Glutamatergic neuron (in vitro differentiated cells): ENCODE measurements at regions not wholly inside any gene's neighbourhood (a gene's known extent, or its start where the extent isn't known, plus 50 kb on each side); places are given as distances from the start of the nearest gene placed in this dataset.

Experiments
- DNase-seq: peaks from one replicate; pipeline ENCODE4 v3.0.0; 2022
- H3K27ac Mint-ChIP-seq: one replicate; pipeline ENCODE4 v1.8.0; 2020; ENCODE audit warnings: mild to moderate bottlenecking, mixed read lengths, inconsistent platforms; ENCODE audit not compliant: unreplicated experiment
- H3K27me3 Mint-ChIP-seq: one replicate; pipeline ENCODE4 v1.8.0; 2020; ENCODE audit warnings: mild to moderate bottlenecking, moderate library complexity, mixed read lengths, inconsistent platforms; ENCODE audit not compliant: unreplicated experiment
- H3K36me3 Mint-ChIP-seq: one replicate; pipeline ENCODE4 v1.8.0; 2020; ENCODE audit warnings: mild to moderate bottlenecking, mixed read lengths, inconsistent platforms; ENCODE audit not compliant: unreplicated experiment
- H3K4me1 Mint-ChIP-seq: one replicate; pipeline ENCODE4 v1.8.0; 2020; ENCODE audit warnings: mild to moderate bottlenecking, low read depth, mixed read lengths, inconsistent platforms; ENCODE audit not compliant: unreplicated experiment
- H3K4me3 Mint-ChIP-seq: one replicate; pipeline ENCODE4 v1.8.0; 2020; ENCODE audit warnings: mild to moderate bottlenecking, mixed read lengths, inconsistent platforms; ENCODE audit not compliant: unreplicated experiment
- H3K9me3 Mint-ChIP-seq: one replicate; pipeline ENCODE4 v1.8.0; 2020; ENCODE audit warnings: mild to moderate bottlenecking, moderate library complexity, mixed read lengths, inconsistent platforms; ENCODE audit not compliant: unreplicated experiment
- TF ChIP-seq, protein P1 (sequence below): fragments of 200-600 bp; sonication (generic); IDR thresholded peaks from one replicate; pipeline ENCODE4 v1.5.0; 2021; ENCODE audit not compliant: partially characterized antibody, unreplicated experiment

DNA sequence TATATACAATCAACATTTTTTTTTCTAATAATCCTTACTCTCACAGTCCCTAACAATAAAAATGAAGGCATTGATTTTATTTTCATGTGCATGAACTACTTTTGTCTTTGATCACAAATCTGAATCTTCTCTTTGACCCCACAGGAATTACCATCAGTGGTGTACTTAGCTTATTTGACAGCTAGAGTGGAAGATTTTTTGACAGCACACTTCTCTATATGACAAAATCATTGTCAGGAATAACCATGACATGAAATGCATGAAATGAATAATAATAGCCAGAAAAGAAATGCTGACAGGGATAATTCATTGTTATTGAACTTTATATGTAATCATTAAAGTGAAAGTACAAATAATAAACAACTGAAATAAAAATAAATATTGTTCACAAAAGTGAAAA is 604.2 kb downstream of the EPHA5 start:
- DNase-seq: no peak
- Mint-ChIP-seq H3K27ac (no peak overlapping the region), H3K4me1 (peaks cover 11% of the 10 kb centered on the region), H3K36me3 (no peaks in the 10 kb centered on the region), H3K9me3 (no peaks in the 10 kb centered on the region), H3K4me3 (no peak overlapping the region), H3K27me3 (no peaks in the 10 kb centered on the region)
- TF ChIP-seq, protein P1, sequence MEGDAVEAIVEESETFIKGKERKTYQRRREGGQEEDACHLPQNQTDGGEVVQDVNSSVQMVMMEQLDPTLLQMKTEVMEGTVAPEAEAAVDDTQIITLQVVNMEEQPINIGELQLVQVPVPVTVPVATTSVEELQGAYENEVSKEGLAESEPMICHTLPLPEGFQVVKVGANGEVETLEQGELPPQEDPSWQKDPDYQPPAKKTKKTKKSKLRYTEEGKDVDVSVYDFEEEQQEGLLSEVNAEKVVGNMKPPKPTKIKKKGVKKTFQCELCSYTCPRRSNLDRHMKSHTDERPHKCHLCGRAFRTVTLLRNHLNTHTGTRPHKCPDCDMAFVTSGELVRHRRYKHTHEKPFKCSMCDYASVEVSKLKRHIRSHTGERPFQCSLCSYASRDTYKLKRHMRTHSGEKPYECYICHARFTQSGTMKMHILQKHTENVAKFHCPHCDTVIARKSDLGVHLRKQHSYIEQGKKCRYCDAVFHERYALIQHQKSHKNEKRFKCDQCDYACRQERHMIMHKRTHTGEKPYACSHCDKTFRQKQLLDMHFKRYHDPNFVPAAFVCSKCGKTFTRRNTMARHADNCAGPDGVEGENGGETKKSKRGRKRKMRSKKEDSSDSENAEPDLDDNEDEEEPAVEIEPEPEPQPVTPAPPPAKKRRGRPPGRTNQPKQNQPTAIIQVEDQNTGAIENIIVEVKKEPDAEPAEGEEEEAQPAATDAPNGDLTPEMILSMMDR: no peak

DNA sequence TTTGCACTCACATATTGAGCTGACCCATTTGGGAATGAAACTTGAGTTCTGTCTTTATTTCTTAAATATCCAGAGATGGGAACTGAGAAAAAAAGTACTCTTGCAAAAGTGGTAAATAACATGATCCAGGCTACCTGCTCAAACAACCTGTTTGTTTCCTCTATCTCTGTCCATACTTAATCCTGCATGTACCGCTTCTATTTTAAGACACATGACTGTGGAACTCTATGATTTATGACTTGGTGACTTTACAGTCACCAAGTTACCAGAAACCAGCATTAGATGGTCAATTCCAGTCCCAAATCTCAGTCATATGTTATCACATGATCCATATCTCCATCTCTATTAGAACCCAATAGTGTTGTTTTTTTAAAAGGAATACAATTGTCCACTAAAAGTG is 606.7 kb downstream of the EPHA5 start:
- H3K27ac Mint-ChIP-seq: no peak overlapping the region
- H3K4me3 Mint-ChIP-seq: no peak overlapping the region
- no peak for DNase-seq
- no peaks in the 10 kb centered on the region for H3K36me3 Mint-ChIP-seq
- H3K9me3 Mint-ChIP-seq: no peaks in the 10 kb centered on the region
- H3K27me3 Mint-ChIP-seq: no peaks in the 10 kb centered on the region
- TF ChIP-seq, protein P1: no peak
- peaks cover 11% of the 10 kb centered on the region for H3K4me1 Mint-ChIP-seq

DNA sequence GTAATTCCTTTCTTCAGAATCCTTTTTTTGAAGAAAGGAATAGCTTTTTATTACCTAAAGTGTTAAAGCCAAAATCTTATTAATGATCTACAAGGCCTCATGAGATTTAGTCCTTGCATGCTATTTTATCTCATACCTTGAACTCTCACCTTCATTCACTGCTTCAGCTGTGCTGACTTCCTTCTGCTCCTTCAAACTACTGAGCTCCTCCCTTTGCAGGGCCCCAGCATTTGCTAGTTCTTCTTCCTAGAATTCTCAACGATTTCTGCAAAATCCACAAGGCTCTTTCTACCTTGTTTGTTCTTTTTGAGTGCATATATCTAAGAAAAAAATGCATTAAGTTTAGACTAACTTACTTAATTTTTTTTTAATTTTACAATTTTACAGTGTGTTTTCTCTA is 619.5 kb downstream of the EPHA5 start:
- Mint-ChIP-seq H3K4me3 (no peak overlapping the region), H3K36me3 (no peaks in the 10 kb centered on the region), H3K27ac (no peak overlapping the region), H3K9me3 (no peaks in the 10 kb centered on the region), H3K4me1 (peaks cover 5% of the 10 kb centered on the region), H3K27me3 (no peaks in the 10 kb centered on the region)
- TF ChIP-seq, protein P1: no peak
- DNase-seq: no peak

GRCh38 chr4:65046192-65047133 is 623.8 kb downstream of the EPHA5 start:
- Mint-ChIP-seq H3K9me3 (no peaks in the 10 kb centered on the region), H3K27me3 (no peaks in the 10 kb centered on the region), H3K36me3 (no peaks in the 10 kb centered on the region), H3K27ac (no peak overlapping the region), H3K4me3 (no peak overlapping the region), H3K4me1 (peaks cover 5% of the 10 kb centered on the region)
- DNase-seq: peak; percentile 18
- TF ChIP-seq, protein P1: no peak

DNA sequence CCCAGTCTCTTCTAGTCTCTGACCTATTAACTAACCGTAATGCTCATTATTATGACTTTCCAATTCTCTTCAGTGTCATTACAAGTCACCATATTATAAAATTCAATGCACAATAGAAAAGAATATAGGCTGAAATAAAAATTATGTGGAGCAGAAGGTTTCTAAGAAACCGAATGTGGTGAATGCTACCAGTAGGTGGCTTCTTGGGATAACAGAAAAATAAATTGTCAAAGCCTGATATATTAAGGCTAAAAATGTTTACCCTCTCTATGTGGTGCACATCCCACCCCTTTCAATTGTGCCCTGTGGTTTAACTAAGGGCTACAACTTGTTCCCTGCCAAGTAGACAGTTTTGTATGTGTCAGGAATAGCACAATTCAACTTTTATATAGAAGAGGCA is 624.6 kb upstream of the TECRL start:
- Mint-ChIP-seq H3K27ac (no peak overlapping the region), H3K9me3 (no peaks in the 10 kb centered on the region), H3K4me3 (no peak overlapping the region), H3K36me3 (no peaks in the 10 kb centered on the region), H3K27me3 (no peaks in the 10 kb centered on the region), H3K4me1 (no peaks in the 10 kb centered on the region)
- TF ChIP-seq, protein P1: peak; percentile 58
- DNase-seq: no peak
